Caco-2 (cell line): ENCODE measurements at regions not wholly inside any gene's neighbourhood (a gene's known extent, or its start where the extent isn't known, plus 50 kb on each side); places are given as distances from the start of the nearest gene placed in this dataset.

ENCODE experiments used
- BruUV-seq: library from RNA; stranded (reverse); fragments of 400-500 nt; replicated peaks from 2 replicates; lab custom pipeline; 2021; lab: Mats Ljungman, UMichigan
- CTCF ChIA-PET: fragments of 300-600 bp; sonication (Branson Sonifier 250); formaldehyde crosslinking; loops from one replicate; lab custom pipeline; 2022; ENCODE audit warnings: antibody characterized with exemption; lab: Charles Lee
- POLR2A ChIA-PET: fragments of 300-600 bp; sonication (Branson Sonifier 250); formaldehyde crosslinking; loops from one replicate; lab custom pipeline; 2022; ENCODE audit warnings: antibody characterized with exemption; lab: Charles Lee
- DNase-seq, 2 experiments: peaks; one replicate each; pipeline versions ENCODE4 v3.0.0 to v3.0.0-alpha.2; 2020 to 2022
- H3K27me3 ChIP-seq: replicated peaks from 2 replicates; pipeline ENCODE4 v1.6.0; 2011; ENCODE audit warnings: low read length; ENCODE audit not compliant: control insufficient read depth, insufficient read depth
- H3K36me3 ChIP-seq: 2 replicates; pipeline ENCODE4 v1.5.1; 2011; ENCODE audit warnings: low read length; ENCODE audit not compliant: control insufficient read depth, insufficient read depth
- H3K4me1 ChIP-seq: fragments of 250-450 bp; sonication (Bioruptor Pico); 2 replicates; pipeline ENCODE4 v1.5.1; 2020; ENCODE audit warnings: mild to moderate bottlenecking
- H3K4me3 ChIP-seq: 2 replicates; pipeline ENCODE4 v1.5.1; 2011; ENCODE audit warnings: low read depth, mild to moderate bottlenecking, control low read depth, low read length
- H3K9me3 ChIP-seq: fragments of 250-450 bp; sonication (Bioruptor Pico); 2 replicates; pipeline ENCODE4 v1.5.1; 2020; ENCODE audit warnings: mild to moderate bottlenecking, moderate library complexity
- H3K27ac Mint-ChIP-seq: one replicate; pipeline ENCODE4 v1.8.0; 2022; ENCODE audit warnings: mixed read lengths; ENCODE audit not compliant: unreplicated experiment
- H3K27me3 Mint-ChIP-seq: one replicate; pipeline ENCODE4 v1.8.0; 2022; ENCODE audit warnings: mixed read lengths; ENCODE audit not compliant: insufficient read depth, unreplicated experiment
- H3K36me3 Mint-ChIP-seq: one replicate; pipeline ENCODE4 v1.8.0; 2022; ENCODE audit warnings: mild to moderate bottlenecking, mixed read lengths; ENCODE audit not compliant: insufficient read depth, unreplicated experiment
- H3K4me1 Mint-ChIP-seq: one replicate; pipeline ENCODE4 v1.8.0; 2022; ENCODE audit warnings: low read depth, mixed read lengths; ENCODE audit not compliant: unreplicated experiment
- H3K4me3 Mint-ChIP-seq: one replicate; pipeline ENCODE4 v1.8.0; 2022; ENCODE audit warnings: mild to moderate bottlenecking, moderate library complexity, mixed read lengths; ENCODE audit not compliant: unreplicated experiment
- H3K9me3 Mint-ChIP-seq: one replicate; pipeline ENCODE4 v1.8.0; 2022; ENCODE audit warnings: mixed read lengths; ENCODE audit not compliant: unreplicated experiment
- intact Hi-C: fragments of 100-400 bp; cut with micrococcal nuclease; formaldehyde crosslinking; loops from one replicate; pipeline ENCODE4 v1.10.0; 2022; ENCODE audit not compliant: unreplicated experiment
- TF ChIP-seq, protein P1 (sequence below), 2 experiments: fragments of 200-600 bp in 1 of 2; IDR thresholded peaks; 1 replicate in 1 of 2; 2 replicates in 1 of 2; pipeline versions ENCODE4 v1.5.1 to v1.8.0; 2011 to 2022; ENCODE audit warnings: antibody characterized with exemption in 1 of 2, control low read depth in 1 of 2, inconsistent platforms in 1 of 2, low read depth in 1 of 2, low read length in 1 of 2, mild to moderate bottlenecking in 1 of 2, moderate library complexity in 1 of 2; ENCODE audit not compliant: insufficient read depth in 1 of 2, severe bottlenecking in 1 of 2, unreplicated experiment in 1 of 2

DNA sequence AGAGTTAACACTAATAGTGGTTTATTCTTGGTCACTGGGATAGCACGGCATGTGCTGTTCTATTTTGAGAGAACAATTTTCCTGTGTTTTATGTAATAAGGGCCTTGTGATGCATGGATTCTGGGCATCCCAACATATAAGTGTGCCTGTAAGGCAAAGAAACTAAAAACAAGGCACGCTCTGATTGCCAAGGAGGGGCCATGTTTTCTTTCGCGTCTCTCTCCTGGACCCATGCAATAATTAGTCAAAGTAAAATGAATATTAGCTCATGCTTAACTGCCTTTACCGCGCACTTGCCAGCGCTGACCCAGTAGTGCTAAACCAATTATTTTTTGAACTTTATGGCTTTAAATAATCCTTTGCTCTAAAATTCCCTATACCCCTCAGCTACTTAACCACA, 140.9 kb downstream of the PSAT1 start:
- intact Hi-C loops, result no loop called here
- Histone ChIP-seq H3K4me1 (no peaks in the 10 kb centered on the region), H3K27me3 (no peaks in the 10 kb centered on the region), H3K9me3 (no peaks in the 10 kb centered on the region), H3K36me3 (no peaks in the 10 kb centered on the region), H3K4me3 (no peak overlapping the region)
- no peaks in the 10 kb centered on the region for H3K36me3 Mint-ChIP-seq
- H3K4me3 Mint-ChIP-seq, result no peak overlapping the region
- POLR2A ChIA-PET, result no interaction called here
- DNase-seq, result no peak
- no peaks in the 10 kb centered on the region for H3K4me1 Mint-ChIP-seq
- H3K9me3 Mint-ChIP-seq, result no peaks in the 10 kb centered on the region
- H3K27me3 Mint-ChIP-seq, result peaks cover 3% of the 10 kb centered on the region
- no peak overlapping the region for H3K27ac Mint-ChIP-seq
- TF ChIP-seq, protein P1, sequence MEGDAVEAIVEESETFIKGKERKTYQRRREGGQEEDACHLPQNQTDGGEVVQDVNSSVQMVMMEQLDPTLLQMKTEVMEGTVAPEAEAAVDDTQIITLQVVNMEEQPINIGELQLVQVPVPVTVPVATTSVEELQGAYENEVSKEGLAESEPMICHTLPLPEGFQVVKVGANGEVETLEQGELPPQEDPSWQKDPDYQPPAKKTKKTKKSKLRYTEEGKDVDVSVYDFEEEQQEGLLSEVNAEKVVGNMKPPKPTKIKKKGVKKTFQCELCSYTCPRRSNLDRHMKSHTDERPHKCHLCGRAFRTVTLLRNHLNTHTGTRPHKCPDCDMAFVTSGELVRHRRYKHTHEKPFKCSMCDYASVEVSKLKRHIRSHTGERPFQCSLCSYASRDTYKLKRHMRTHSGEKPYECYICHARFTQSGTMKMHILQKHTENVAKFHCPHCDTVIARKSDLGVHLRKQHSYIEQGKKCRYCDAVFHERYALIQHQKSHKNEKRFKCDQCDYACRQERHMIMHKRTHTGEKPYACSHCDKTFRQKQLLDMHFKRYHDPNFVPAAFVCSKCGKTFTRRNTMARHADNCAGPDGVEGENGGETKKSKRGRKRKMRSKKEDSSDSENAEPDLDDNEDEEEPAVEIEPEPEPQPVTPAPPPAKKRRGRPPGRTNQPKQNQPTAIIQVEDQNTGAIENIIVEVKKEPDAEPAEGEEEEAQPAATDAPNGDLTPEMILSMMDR (IDR thresholded peaks at IDR 0.05; ENCODE audit: insufficient read depth in 1 of 2, low read depth in 1 of 2, low read length in 1 of 2, severe bottlenecking in 1 of 2, unreplicated experiment in 1 of 2), result no peak
- CTCF ChIA-PET, result no interaction called here
- BruUV-seq, result no TSS peak

DNA sequence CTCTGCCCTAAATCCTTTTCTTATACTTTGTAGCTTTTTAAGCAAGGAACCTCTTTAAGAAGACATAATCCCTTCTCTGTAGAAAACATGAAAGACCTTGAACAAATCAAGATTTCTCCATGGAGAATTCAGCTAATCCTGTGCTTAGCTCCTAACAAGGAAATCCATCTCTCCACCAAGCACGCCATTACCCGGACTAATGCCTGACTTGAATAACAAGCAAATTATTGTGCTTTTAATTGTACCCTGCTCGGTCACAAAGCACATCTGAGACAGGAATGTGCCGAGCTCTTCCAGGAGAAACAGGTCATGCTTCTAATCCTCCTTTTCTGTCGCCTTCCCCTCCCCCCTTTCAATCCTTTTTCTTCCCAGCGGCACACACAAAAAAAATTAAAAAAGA, 141.3 kb downstream of the PSAT1 start:
- POLR2A ChIA-PET, result no interaction called here
- no peaks in the 10 kb centered on the region for H3K4me1 Mint-ChIP-seq
- no peak for DNase-seq

DNA sequence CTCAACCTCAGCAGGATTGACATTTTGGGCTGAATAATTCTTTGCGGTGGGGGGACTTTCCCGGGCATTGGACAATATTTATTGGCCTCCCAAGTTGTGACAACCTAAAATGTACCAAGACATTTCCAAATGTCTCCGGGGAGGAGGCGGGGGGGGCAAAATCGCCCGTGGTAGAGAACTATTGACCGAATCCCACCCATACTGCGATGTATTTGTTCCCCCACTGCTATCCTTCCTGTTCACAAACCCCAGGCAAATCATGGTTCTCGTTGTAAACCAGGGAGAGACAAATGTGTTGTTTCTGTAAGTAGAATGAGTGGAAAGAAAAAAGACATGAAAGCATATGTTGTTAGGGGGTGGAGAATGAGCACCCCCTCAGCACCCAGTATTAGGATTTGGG, 141.9 kb downstream of the PSAT1 start:
- no peaks in the 10 kb centered on the region for H3K27me3 ChIP-seq
- no peak overlapping the region for H3K4me3 Mint-ChIP-seq
- no peaks in the 10 kb centered on the region for H3K36me3 Mint-ChIP-seq
- H3K36me3 ChIP-seq, result no peaks in the 10 kb centered on the region
- ChIA-PET CTCF (no interaction called here), POLR2A (no interaction called here)
- intact Hi-C loops, result no loop called here
- no TSS peak for BruUV-seq
- no peak for DNase-seq
- H3K9me3 ChIP-seq, result no peaks in the 10 kb centered on the region
- no peaks in the 10 kb centered on the region for H3K4me1 Mint-ChIP-seq
- no peak overlapping the region for H3K27ac Mint-ChIP-seq
- no peaks in the 10 kb centered on the region for H3K9me3 Mint-ChIP-seq
- H3K27me3 Mint-ChIP-seq, result peaks cover 3% of the 10 kb centered on the region
- no peaks in the 10 kb centered on the region for H3K4me1 ChIP-seq
- TF ChIP-seq, protein P1 (IDR thresholded peaks at IDR 0.05; ENCODE audit: insufficient read depth in 1 of 2, low read depth in 1 of 2, low read length in 1 of 2, severe bottlenecking in 1 of 2, unreplicated experiment in 1 of 2), result no peak
- no peak overlapping the region for H3K4me3 ChIP-seq

More for the DNA sequence above, 141.3 kb downstream of the PSAT1 start:
- TF ChIP-seq, protein P1 (IDR thresholded peaks at IDR 0.05; ENCODE audit: insufficient read depth in 1 of 2, low read depth in 1 of 2, low read length in 1 of 2, severe bottlenecking in 1 of 2, unreplicated experiment in 1 of 2), result no peak
- Mint-ChIP-seq H3K4me3 (no peak overlapping the region), H3K36me3 (no peaks in the 10 kb centered on the region), H3K9me3 (no peaks in the 10 kb centered on the region), H3K27me3 (peaks cover 3% of the 10 kb centered on the region), H3K27ac (no peak overlapping the region)
- Histone ChIP-seq H3K27me3 (no peaks in the 10 kb centered on the region), H3K36me3 (no peaks in the 10 kb centered on the region), H3K9me3 (no peaks in the 10 kb centered on the region), H3K4me3 (no peak overlapping the region), H3K4me1 (no peaks in the 10 kb centered on the region)
- no TSS peak for BruUV-seq
- CTCF ChIA-PET, result no interaction called here
- intact Hi-C loops, result no loop called here
